ENCODE measurements at regions not wholly inside any gene's neighbourhood (a gene's known extent, or its start where the extent isn't known, plus 50 kb on each side); places are given as distances from the start of the nearest gene placed in this dataset.

- no peaks in the 10 kb centered on the region for H3K4me1 ChIP-seq (ENCODE audit: insufficient read depth, low read length, poor library complexity, severe bottlenecking)
- H2AFZ ChIP-seq (ENCODE audit: low read length) = no peak overlapping the region
- H4K20me1 ChIP-seq (ENCODE audit: insufficient read depth, low read length, poor library complexity, severe bottlenecking) = no peaks in the 10 kb centered on the region
- no peaks in the 10 kb centered on the region for H3K36me3 ChIP-seq (ENCODE audit: insufficient read depth, low read length)
- TF ChIP-seq EZH2phosphoT487 (IDR thresholded peaks at IDR 0.05; ENCODE audit: borderline replicate concordance) (no peak), CTCF (conservative IDR thresholded peaks at IDR 0.05; ENCODE audit: low read length) (no peak)
- H3F3A ChIP-seq (ENCODE audit: low read depth) = no peaks in the 10 kb centered on the region
- H3K9me2 ChIP-seq (replicated peaks; ENCODE audit: low read depth, low read length) = no peaks in the 10 kb centered on the region
- H3K9ac ChIP-seq (ENCODE audit: low read depth, low read length, poor library complexity, severe bottlenecking) = no peak overlapping the region
- no peak overlapping the region for H3K4me2 ChIP-seq (ENCODE audit: low read depth, low read length, poor library complexity, severe bottlenecking)
- no peaks in the 10 kb centered on the region for H3K27me3 ChIP-seq (ENCODE audit: insufficient read depth, low read length, poor library complexity, severe bottlenecking)
- peaks cover 4% of the 10 kb centered on the region; the same call in 1 of the 2 replicates for H3K9me3 ChIP-seq (ENCODE audit: insufficient read depth, low read depth, low read length)
- H3K4me3 ChIP-seq (ENCODE audit: low read length, poor library complexity, severe bottlenecking) = no peak overlapping the region
- no peaks in the 10 kb centered on the region for H3K79me2 ChIP-seq (ENCODE audit: insufficient read depth, low read length)
Observed at GRCh38 chr6:101286146-101286545, 107.4 kb upstream of the GRIK2 start.

DNA sequence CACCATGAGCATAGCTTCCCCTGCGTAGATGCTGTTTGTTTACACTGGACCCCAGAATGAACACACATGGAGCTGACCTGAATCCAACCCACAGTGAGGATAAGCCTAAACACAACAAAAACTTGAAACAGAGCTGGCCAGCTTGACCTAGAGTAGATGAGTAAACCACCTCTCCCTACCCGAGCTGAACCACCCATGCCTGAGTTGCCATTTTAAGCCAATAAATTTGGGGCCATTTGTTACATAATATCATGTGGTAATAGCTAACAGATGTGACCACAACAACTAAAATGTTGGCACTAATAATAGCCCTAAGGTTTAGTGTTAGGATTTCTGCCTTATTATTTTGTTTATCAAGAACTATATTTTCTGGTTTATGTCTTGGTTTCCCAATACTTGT, 103.2 kb upstream of the GRIK2 start:
- H3K9me3 ChIP-seq (ENCODE audit: insufficient read depth, low read depth, low read length) = no peaks in the 10 kb centered on the region; the same call in 1 of the 2 replicates
- no peak overlapping the region for H2AFZ ChIP-seq (ENCODE audit: low read length)
- H3F3A ChIP-seq (ENCODE audit: low read depth) = no peaks in the 10 kb centered on the region
- no peak for TF ChIP-seq EZH2phosphoT487 (IDR thresholded peaks at IDR 0.05; ENCODE audit: borderline replicate concordance)
- TF ChIP-seq CTCF (conservative IDR thresholded peaks at IDR 0.05; ENCODE audit: low read length) = no peak
- H4K20me1 ChIP-seq (ENCODE audit: insufficient read depth, low read length, poor library complexity, severe bottlenecking) = no peaks in the 10 kb centered on the region
- H3K79me2 ChIP-seq (ENCODE audit: insufficient read depth, low read length) = no peaks in the 10 kb centered on the region
- no peak overlapping the region for H3K4me2 ChIP-seq (ENCODE audit: low read depth, low read length, poor library complexity, severe bottlenecking)
- H3K27me3 ChIP-seq (ENCODE audit: insufficient read depth, low read length, poor library complexity, severe bottlenecking) = no peaks in the 10 kb centered on the region
- no peak overlapping the region for H3K4me3 ChIP-seq (ENCODE audit: low read length, poor library complexity, severe bottlenecking)
- H3K36me3 ChIP-seq (ENCODE audit: insufficient read depth, low read length) = no peaks in the 10 kb centered on the region
- H3K4me1 ChIP-seq (ENCODE audit: insufficient read depth, low read length, poor library complexity, severe bottlenecking) = no peaks in the 10 kb centered on the region
- no peak overlapping the region for H3K9ac ChIP-seq (ENCODE audit: low read depth, low read length, poor library complexity, severe bottlenecking)
- H3K9me2 ChIP-seq (replicated peaks; ENCODE audit: low read depth, low read length) = no peaks in the 10 kb centered on the region

DNA sequence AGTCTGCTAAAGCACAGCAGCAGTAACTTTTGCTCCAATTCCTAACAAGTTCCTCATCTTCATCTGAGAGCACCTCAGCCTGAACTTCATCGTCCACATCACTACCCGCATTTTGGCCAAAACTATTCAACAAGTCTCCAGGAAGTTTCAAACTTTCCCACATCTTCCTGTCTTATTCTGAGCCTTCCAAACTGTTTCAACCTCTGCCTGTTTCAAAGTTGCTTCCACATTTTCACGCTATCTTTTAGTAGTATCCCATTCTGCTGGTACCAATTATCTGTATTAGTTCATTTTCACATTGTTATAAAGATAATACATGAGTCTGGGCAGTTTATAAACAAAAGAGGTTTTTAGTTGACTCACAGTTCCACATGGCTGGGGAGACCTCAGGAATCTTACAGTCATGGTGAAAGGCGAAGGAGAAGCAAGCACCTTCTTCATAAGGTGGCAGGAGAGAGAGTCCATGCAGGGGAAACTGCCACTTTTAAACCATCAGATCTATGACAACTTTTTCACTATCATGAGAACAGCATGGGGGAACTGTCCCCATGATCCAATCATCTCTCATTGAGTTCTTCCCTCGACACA, 99.4 kb upstream of the GRIK2 start:
- no peaks in the 10 kb centered on the region for H3F3A ChIP-seq (ENCODE audit: low read depth)
- no peak overlapping the region for H3K4me2 ChIP-seq (ENCODE audit: low read depth, low read length, poor library complexity, severe bottlenecking)
- H3K9ac ChIP-seq (ENCODE audit: low read depth, low read length, poor library complexity, severe bottlenecking) = no peak overlapping the region
- H4K20me1 ChIP-seq (ENCODE audit: insufficient read depth, low read length, poor library complexity, severe bottlenecking) = no peaks in the 10 kb centered on the region
- H3K9me2 ChIP-seq (replicated peaks; ENCODE audit: low read depth, low read length) = no peaks in the 10 kb centered on the region
- no peaks in the 10 kb centered on the region for H3K79me2 ChIP-seq (ENCODE audit: insufficient read depth, low read length)
- no peak overlapping the region for H2AFZ ChIP-seq (ENCODE audit: low read length)
- H3K9me3 ChIP-seq (ENCODE audit: insufficient read depth, low read depth, low read length) = no peaks in the 10 kb centered on the region
- H3K4me3 ChIP-seq (ENCODE audit: low read length, poor library complexity, severe bottlenecking) = no peak overlapping the region
- no peaks in the 10 kb centered on the region for H3K27me3 ChIP-seq (ENCODE audit: insufficient read depth, low read length, poor library complexity, severe bottlenecking)
- no peaks in the 10 kb centered on the region for H3K4me1 ChIP-seq (ENCODE audit: insufficient read depth, low read length, poor library complexity, severe bottlenecking)
- TF ChIP-seq CTCF (conservative IDR thresholded peaks at IDR 0.05; ENCODE audit: low read length) = no peak
- TF ChIP-seq EZH2phosphoT487 (IDR thresholded peaks at IDR 0.05; ENCODE audit: borderline replicate concordance) = no peak
- H3K36me3 ChIP-seq (ENCODE audit: insufficient read depth, low read length) = no peaks in the 10 kb centered on the region

Data from Loucy (cell line).